ENCODE measurements at regions not wholly inside any gene's neighbourhood (a gene's known extent, or its start where the extent isn't known, plus 50 kb on each side); places are given as distances from the start of the nearest gene placed in this dataset.
A peak's percentile ranks its signal among the peaks of the same experiment; 100 is the strongest.
"Not testable (repeated sequence)": the region's sequence is repeated elsewhere in the genome, so short reads cannot be mapped to it uniquely, and the experiment has no call there.

DNA sequence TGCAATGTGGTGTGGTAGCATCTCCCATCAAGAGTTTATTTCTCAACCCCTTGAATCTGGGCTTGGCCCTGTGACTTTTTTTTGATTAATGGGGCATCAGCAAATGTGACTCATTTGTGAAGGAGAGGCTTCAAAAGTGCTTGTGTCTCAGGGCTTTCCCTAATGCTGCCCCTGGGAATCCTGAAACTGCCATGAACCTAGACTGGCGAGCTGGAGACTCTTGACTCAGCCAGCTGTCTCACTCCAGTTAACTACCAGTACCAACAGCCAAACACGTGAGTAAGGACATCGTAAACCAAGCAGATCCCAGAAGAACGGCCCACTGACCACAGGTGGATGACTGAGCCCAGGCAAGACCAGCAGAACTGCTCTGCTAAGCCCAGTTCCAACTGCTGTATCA, 72.8 kb upstream of the ADTRP start:
- no peaks in the 10 kb centered on the region for H3K27me3 Mint-ChIP-seq
- H3K9me3 Mint-ChIP-seq = no peaks in the 10 kb centered on the region
- no peak overlapping the region for H3K4me3 Mint-ChIP-seq

DNA sequence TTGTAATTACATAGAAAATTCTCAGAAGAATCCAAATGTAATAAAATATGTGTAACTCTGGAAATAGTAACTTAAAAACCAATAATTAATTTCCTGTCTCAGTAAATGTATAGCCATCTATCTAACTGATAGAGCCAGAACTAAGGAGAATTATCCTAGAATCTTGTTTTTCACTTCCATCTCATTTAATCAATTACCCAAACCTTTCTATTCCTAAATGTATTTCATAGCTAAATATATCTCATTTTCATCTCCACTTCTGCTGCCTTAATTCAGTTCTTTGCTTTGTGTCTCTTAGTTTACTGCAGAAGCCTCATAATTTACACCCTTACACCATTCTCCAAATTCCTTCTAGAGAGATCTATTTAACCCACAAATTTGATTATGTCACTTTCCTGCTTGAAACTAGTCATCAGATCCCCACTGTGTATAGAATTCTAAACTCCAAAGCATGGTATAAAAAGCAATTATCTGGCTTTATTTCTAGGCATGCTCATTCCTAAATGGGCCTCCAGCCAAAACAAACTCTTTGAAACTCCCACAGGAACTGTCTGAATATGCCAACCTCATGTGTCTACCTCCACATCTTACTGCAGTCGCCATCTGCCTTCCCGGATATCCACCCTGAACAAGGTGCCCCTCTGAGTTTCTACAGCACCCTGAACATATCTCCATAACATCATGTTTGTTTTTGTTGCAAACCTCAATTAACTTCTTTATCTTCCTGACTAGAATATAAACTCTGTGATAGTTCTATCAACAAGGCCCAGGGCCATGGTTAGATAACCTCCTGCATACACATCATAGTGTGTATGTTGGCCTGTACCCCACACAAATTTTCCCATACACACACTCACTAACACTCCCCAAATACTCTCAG, 70.5 kb upstream of the ADTRP start:
- Mint-ChIP-seq H3K4me1 (ENCODE audit: low read depth) (peaks cover 6% of the 10 kb centered on the region), H3K4me3 (no peak overlapping the region), H3K27ac (no peak overlapping the region), H3K9me3 (no peaks in the 10 kb centered on the region), H3K36me3 (no peaks in the 10 kb centered on the region), H3K27me3 (no peaks in the 10 kb centered on the region)
- DNase-seq = no peak
- intact Hi-C loops (cut with micrococcal nuclease) = no loop called here
- CTCF ChIA-PET = no interaction called here
- POLR2A ChIA-PET = no interaction called here

More for the DNA sequence above, 72.8 kb upstream of the ADTRP start:
- CTCF ChIA-PET = interaction anchor here (0.6 kb wide), 1 partner anchor 107 kb away, joined by 4 read pairs; no protein-coding TSS in a partner anchor
- Mint-ChIP-seq H3K27ac (no peak overlapping the region), H3K36me3 (no peaks in the 10 kb centered on the region), H3K4me1 (ENCODE audit: low read depth) (peaks cover 6% of the 10 kb centered on the region)
- intact Hi-C loops (cut with micrococcal nuclease) = no loop called here
- no peak for DNase-seq
- POLR2A ChIA-PET = no interaction called here

GRCh38 chr6:11848346-11848651, 69.7 kb upstream of the ADTRP start:
- Mint-ChIP-seq H3K27me3 (no peaks in the 10 kb centered on the region), H3K9me3 (no peaks in the 10 kb centered on the region), H3K27ac (no peak overlapping the region), H3K36me3 (no peaks in the 10 kb centered on the region), H3K4me3 (no peak overlapping the region), H3K4me1 (ENCODE audit: low read depth) (peaks cover 6% of the 10 kb centered on the region)
- no peak for DNase-seq
- intact Hi-C loops (cut with micrococcal nuclease) = no loop called here
- POLR2A ChIA-PET = no interaction called here
- CTCF ChIA-PET = no interaction called here

DNA sequence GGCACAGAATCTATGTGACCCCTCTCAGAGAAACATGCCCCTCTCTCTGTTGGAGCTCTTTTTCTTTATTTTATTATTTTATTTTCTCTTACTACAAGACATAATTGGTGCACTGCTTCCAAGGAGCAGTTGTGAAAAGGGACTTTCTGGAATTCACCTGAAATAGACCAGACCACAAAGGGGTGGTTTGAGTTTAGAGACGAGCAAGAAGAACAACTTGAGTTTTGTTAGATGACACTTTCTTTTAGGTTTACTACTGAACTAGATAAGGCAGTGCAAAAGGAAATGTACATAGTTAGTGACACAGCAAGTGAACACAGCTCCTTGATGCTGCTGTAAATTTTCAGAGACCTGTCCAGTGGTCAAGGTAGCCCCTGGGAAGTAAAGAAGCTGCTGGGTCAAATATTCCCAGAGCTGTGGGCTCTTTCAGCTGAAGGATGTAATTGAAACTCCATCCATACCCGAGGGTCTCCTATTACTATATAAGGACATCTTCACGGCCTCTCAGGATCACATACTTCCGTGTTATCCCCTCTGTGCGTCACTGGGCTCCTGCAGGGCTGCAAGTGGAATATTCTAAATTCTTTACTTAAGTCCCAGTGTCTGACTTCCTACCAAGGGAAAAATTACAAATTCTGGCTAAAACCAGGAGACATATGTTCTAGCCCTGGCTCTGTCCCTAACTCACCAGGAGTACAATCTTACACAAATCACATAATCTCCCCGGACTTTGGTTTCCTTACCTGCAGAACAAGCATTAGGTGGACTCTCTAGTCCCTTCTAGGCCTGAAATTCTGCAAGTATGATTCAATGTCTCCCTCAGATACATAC, 69.1 kb upstream of the ADTRP start:
- no peak for DNase-seq
- H3K4me3 Mint-ChIP-seq = no peak overlapping the region
- peaks cover 6% of the 10 kb centered on the region for H3K4me1 Mint-ChIP-seq (ENCODE audit: low read depth)
- CTCF ChIA-PET = no interaction called here
- POLR2A ChIA-PET = interaction anchor here (0.5 kb wide), 1 partner anchor 978 kb away, joined by 3 read pairs; no protein-coding TSS in a partner anchor
- H3K27ac Mint-ChIP-seq = no peak overlapping the region
- no peaks in the 10 kb centered on the region for H3K36me3 Mint-ChIP-seq
- no peaks in the 10 kb centered on the region for H3K27me3 Mint-ChIP-seq
- intact Hi-C loops (cut with micrococcal nuclease) = no loop called here
- no peaks in the 10 kb centered on the region for H3K9me3 Mint-ChIP-seq

DNA sequence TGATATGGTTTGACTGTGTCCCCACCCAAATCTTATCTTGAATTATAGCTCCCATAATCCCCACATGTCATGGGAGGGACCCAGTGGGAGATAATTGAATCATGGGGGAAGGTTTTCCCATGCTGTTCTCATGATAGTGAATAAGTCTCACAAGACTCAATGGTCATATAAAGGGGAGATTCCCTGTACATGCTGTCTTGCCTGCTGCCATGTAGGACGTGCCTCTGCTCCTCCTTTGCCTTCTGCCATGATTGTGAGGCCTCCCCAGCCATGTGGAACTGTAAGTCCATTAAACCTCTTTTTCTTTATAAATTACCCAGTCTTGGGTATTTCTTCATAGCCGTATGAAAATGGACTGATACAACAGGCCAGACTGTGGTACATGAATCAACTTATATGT, 68.5 kb upstream of the ADTRP start:
- H3K27ac Mint-ChIP-seq; intact Hi-C loops (cut with micrococcal nuclease); H3K27me3 Mint-ChIP-seq; CTCF ChIA-PET; H3K4me3 Mint-ChIP-seq; H3K36me3 Mint-ChIP-seq; H3K9me3 Mint-ChIP-seq; DNase-seq; H3K4me1 Mint-ChIP-seq (ENCODE audit: low read depth): not testable (repeated sequence)
- POLR2A ChIA-PET = interaction anchor here (0.5 kb wide), 1 partner anchor 978 kb away, joined by 3 read pairs; no protein-coding TSS in a partner anchor

DNA sequence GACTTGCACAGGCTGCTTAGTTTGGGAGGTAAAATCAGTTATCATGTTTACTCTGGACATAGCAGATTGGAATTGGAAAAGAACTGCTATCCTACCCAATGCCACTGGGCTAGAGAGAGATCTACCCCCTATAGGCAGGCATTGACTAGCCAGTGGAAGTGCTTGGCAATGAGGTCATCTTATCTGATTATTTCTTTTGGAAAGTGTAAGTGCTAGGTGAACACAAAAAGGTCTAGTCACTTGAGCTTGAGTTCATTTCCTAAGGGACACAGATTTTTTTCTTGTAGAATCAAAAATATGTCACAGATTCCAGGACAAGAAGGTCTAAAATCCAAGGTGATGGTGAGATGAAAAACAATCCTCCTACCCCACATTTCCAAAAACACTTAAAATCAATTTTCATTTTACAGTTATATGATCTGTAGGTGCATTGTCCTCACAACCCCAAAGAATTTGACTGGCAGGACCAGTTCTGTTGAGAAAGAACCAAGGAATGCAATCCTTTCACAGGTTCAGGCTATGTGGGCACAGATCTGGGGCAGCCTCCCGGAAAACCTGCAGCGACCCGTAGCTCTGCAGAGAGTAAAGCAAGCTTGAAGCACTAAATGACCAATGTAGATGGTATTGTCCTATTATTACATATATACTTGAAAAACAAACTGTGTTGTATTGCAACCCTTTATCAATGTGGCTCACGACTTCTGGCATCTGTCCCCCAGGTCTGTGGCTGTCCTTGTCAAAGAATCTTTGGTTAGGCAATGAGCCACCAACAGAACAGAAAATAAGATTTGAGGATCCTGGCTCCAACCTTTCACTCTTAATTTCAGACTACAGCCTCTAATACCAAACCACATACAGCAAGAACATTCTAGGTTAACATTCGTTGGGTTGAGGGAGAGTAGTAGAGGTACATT, 67.3 kb upstream of the ADTRP start:
- H3K27ac Mint-ChIP-seq = no peak overlapping the region
- H3K4me3 Mint-ChIP-seq = no peak overlapping the region
- H3K9me3 Mint-ChIP-seq = no peaks in the 10 kb centered on the region
- H3K36me3 Mint-ChIP-seq = no peaks in the 10 kb centered on the region
- no peak for DNase-seq
- POLR2A ChIA-PET = no interaction called here
- H3K27me3 Mint-ChIP-seq = no peaks in the 10 kb centered on the region
- CTCF ChIA-PET = no interaction called here
- intact Hi-C loops (cut with micrococcal nuclease) = no loop called here
- no peaks in the 10 kb centered on the region for H3K4me1 Mint-ChIP-seq (ENCODE audit: low read depth)

- intact Hi-C loops (cut with micrococcal nuclease); H3K4me3 Mint-ChIP-seq; CTCF ChIA-PET; DNase-seq; H3K36me3 Mint-ChIP-seq; POLR2A ChIA-PET; H3K4me1 Mint-ChIP-seq (ENCODE audit: low read depth): not testable (repeated sequence)
- Mint-ChIP-seq H3K27me3 (peaks cover 12% of the 10 kb centered on the region), H3K27ac (peak overlapping the region; percentile 26), H3K9me3 (peaks cover 17% of the 10 kb centered on the region)
These were observed 64.2 kb upstream of the ADTRP start for GRCh38 chr6:11842795-11843194.

GRCh38 chr6:11835065-11835464, 56.5 kb upstream of the ADTRP start:
- DNase-seq = no peak
- intact Hi-C loops (cut with micrococcal nuclease) = no loop called here
- peaks cover 5% of the 10 kb centered on the region for H3K36me3 Mint-ChIP-seq
- peaks cover 12% of the 10 kb centered on the region for H3K27me3 Mint-ChIP-seq
- ChIA-PET CTCF (no interaction called here), POLR2A (no interaction called here)
- peaks cover 21% of the 10 kb centered on the region for H3K9me3 Mint-ChIP-seq
- H3K4me1 Mint-ChIP-seq (ENCODE audit: low read depth) = no peaks in the 10 kb centered on the region
- H3K4me3 Mint-ChIP-seq = no peak overlapping the region
- no peak overlapping the region for H3K27ac Mint-ChIP-seq

- Mint-ChIP-seq H3K27me3 (peaks cover 3% of the 10 kb centered on the region), H3K9me3 (peaks cover 10% of the 10 kb centered on the region), H3K27ac (no peak overlapping the region), H3K36me3 (peaks cover 2% of the 10 kb centered on the region), H3K4me1 (ENCODE audit: low read depth) (no peaks in the 10 kb centered on the region), H3K4me3 (no peak overlapping the region)
- no peak for DNase-seq
- intact Hi-C loops (cut with micrococcal nuclease) = no loop called here
- ChIA-PET CTCF (no interaction called here), POLR2A (no interaction called here)
These were observed 55.3 kb upstream of the ADTRP start for GRCh38 chr6:11833626-11834592.

DNA sequence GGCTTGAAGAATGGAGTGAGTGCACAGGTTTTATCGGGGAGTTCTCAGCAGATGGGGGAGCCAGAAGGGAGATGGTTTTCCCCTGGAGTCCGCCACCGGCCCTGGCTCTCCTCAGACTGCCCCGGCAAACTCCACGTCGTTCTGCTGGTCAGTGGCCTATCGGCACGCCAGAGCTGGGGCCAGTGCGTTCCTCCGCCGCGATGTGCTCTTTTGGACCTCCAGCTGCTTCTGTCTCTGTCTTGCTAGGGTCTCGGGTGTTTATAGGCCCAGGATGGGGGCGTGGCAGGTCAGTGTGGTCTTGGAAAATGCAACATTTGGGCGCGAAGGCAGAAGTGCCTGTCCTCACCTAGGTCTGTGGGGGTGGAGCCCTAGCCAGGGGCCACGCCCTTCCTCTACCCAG, 53.0 kb upstream of the ADTRP start:
- POLR2A ChIA-PET = no interaction called here
- Mint-ChIP-seq H3K9me3 (no peaks in the 10 kb centered on the region), H3K27me3 (peaks cover 2% of the 10 kb centered on the region), H3K27ac (no peak overlapping the region), H3K4me1 (ENCODE audit: low read depth) (no peaks in the 10 kb centered on the region), H3K4me3 (no peak overlapping the region), H3K36me3 (no peaks in the 10 kb centered on the region)
- CTCF ChIA-PET = no interaction called here
- intact Hi-C loops (cut with micrococcal nuclease) = no loop called here
- DNase-seq = no peak

GRCh38 chr6:11830520-11830919, 51.9 kb upstream of the ADTRP start:
- ChIA-PET CTCF (no interaction called here), POLR2A (no interaction called here)
- Mint-ChIP-seq H3K4me1 (ENCODE audit: low read depth) (no peaks in the 10 kb centered on the region), H3K27me3 (peaks cover 2% of the 10 kb centered on the region), H3K4me3 (no peak overlapping the region), H3K27ac (no peak overlapping the region), H3K36me3 (no peaks in the 10 kb centered on the region), H3K9me3 (no peaks in the 10 kb centered on the region)
- no peak for DNase-seq
- intact Hi-C loops (cut with micrococcal nuclease) = no loop called here

All from activated CD4-positive, alpha-beta memory T cell treated with anti-CD3 and anti-CD28 coated beads for 36 hours (primary cell).